Cerebellar nuclear complex (tissue), 1 donor: ENCODE measurements at regions not wholly inside any gene's neighbourhood (a gene's known extent, or its start where the extent isn't known, plus 50 kb on each side); places are given as distances from the start of the nearest gene placed in this dataset.
"Not testable (repeated sequence)": the region's sequence is repeated elsewhere in the genome, so short reads cannot be mapped to it uniquely, and the experiment has no call there.

Source experiments
- DNase-seq, 2 experiments: peaks; one replicate each; lab custom pipeline; 2025; lab: John Stamatoyannopoulos, UW

- DNase-seq: not testable (repeated sequence)
Measured at GRCh38 chr9:135195975-135196374, 108.5 kb downstream of the OLFM1 start.

- no peak for DNase-seq
Measured at GRCh38 chr9:135196474-135196873, 109.0 kb downstream of the OLFM1 start.

- no peak for DNase-seq
Measured at GRCh38 chr9:135198144-135198543, 110.7 kb downstream of the OLFM1 start.

- no peak for DNase-seq
Measured at GRCh38 chr9:135198586-135199285, 111.3 kb downstream of the OLFM1 start.

- DNase-seq: no peak
Measured at GRCh38 chr9:135199489-135199888, 112.0 kb downstream of the OLFM1 start.

GRCh38 chr9:135201711-135202110, 114.2 kb downstream of the OLFM1 start:
- no peak for DNase-seq

GRCh38 chr9:135204177-135204576, 116.7 kb downstream of the OLFM1 start:
- no peak for DNase-seq

GRCh38 chr9:135209136-135209535, 121.7 kb downstream of the OLFM1 start:
- DNase-seq: no peak

GRCh38 chr9:135209852-135210251, 122.4 kb downstream of the OLFM1 start:
- DNase-seq: no peak

- DNase-seq: no peak
Measured at GRCh38 chr9:135210676-135211523, 123.4 kb downstream of the OLFM1 start.

- no peak for DNase-seq
Measured at GRCh38 chr9:135211524-135211890, 124.0 kb downstream of the OLFM1 start.

- no peak for DNase-seq
Measured at GRCh38 chr9:135212961-135213360, 125.5 kb downstream of the OLFM1 start.

GRCh38 chr9:135213566-135213965, 126.1 kb downstream of the OLFM1 start:
- no peak for DNase-seq

- no peak for DNase-seq
Measured at GRCh38 chr9:135214054-135214640, 126.7 kb downstream of the OLFM1 start.

- DNase-seq: no peak
Measured at GRCh38 chr9:135214706-135215105, 127.2 kb downstream of the OLFM1 start.

GRCh38 chr9:135215571-135216161, 128.2 kb downstream of the OLFM1 start:
- DNase-seq: no peak

- DNase-seq: no peak
Measured at GRCh38 chr9:135216236-135216635, 128.8 kb downstream of the OLFM1 start.

- no peak for DNase-seq
Measured at GRCh38 chr9:135216791-135217441, 129.4 kb downstream of the OLFM1 start.

GRCh38 chr9:135217836-135218235, 130.4 kb downstream of the OLFM1 start:
- no peak for DNase-seq

- no peak for DNase-seq
Measured at GRCh38 chr9:135218331-135219225, 131.1 kb downstream of the OLFM1 start.
